Superior temporal gyrus (tissue), 1 donor: ENCODE measurements at regions not wholly inside any gene's neighbourhood (a gene's known extent, or its start where the extent isn't known, plus 50 kb on each side); places are given as distances from the start of the nearest gene placed in this dataset.
"Not testable (repeated sequence)": the region's sequence is repeated elsewhere in the genome, so short reads cannot be mapped to it uniquely, and the experiment has no call there.

ENCODE experiments used
- DNase-seq: peaks from one replicate; pipeline ENCODE4 v3.0.0-alpha.2; 2016; ENCODE audit errors: extremely low spot score

DNA sequence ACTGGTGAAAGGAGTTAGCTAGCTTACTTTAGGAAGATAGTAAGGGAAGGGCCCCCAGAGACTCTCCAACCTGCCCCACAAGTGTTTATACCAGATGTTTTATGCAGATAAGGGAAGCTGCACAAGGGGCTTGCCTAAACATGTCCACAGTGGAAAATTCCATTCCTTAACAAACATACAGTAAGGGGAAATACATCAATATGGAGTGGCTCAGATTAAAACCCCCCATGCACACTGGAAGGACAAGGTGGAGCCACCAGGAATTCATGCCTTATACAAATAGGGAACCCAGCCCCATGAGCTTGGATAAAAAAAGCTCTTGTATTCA, 106.3 kb upstream of the GPBP1 start:
- no peak for DNase-seq

- no peak for DNase-seq
Observed at GRCh38 chr5:57069115-57069835, 104.6 kb upstream of the GPBP1 start.

DNA sequence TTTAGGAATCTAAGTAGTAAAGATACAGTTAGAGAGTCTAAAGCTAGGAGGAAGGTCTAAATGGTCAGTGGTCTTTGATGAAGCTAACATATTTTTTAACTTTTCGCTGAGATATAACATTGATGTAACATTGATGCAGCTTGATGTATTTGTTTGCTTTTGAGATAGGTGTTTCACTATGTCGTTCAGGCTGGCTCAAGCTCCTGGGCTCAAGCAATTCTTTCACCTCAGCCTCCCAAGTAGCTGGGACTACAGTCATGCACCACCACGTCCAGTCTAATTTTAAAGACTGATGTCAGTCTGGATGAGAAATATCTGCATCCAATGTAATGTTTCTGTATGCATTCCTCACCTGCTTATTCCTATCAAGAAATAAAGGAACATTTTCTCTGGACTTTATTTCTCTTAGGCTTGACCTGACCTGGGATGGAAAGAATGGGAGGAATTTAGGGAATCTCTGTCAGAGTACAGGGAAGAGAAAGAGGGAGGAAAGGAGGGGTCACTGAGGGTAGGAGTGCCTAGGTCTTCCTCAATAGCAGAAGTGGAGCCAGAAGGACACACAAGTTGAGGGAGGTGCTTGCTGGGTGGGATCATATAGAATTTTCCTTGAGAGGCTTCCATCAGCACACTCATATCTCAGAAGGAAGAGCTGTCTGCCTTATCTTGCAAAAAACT, 101.5 kb upstream of the GPBP1 start:
- DNase-seq = no peak

- no peak for DNase-seq
Observed at GRCh38 chr5:57082441-57083067, 91.3 kb upstream of the GPBP1 start.

DNA sequence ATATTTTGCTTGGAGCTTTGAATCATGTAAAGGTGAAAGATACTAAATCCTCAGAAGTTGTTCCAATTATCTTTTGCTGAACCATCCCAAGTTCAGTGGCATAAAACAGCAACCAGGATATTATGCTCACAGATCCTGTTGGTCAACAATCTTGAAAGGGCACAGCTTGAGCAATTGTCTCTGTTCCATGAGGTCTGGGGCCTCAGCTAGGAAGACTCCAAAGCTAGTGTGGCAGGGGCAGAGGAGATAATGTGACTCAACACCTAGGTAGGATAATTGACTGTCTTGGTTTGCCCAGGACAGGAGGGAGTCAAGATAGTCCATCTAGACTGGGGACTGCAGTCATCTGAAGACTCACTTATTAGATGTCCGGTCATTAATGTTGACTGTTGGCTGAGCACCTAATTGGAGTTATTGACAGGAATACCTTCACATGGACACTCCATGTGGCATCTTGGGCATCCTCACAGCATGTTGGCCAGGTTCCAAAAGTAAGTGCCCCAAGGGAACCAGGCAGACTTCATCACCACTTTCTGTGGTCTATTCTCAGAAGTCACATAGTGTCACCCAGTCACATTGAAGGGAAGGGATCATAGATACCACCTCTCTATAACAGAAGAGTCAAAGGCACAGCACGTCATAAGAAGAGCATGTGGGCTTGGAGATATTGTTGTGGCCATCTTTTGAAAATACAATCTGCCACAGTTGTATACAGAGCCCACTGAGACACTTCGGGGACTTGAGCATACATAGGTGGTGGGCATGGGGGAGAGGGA, 88.4 kb upstream of the GPBP1 start:
- no peak for DNase-seq

DNA sequence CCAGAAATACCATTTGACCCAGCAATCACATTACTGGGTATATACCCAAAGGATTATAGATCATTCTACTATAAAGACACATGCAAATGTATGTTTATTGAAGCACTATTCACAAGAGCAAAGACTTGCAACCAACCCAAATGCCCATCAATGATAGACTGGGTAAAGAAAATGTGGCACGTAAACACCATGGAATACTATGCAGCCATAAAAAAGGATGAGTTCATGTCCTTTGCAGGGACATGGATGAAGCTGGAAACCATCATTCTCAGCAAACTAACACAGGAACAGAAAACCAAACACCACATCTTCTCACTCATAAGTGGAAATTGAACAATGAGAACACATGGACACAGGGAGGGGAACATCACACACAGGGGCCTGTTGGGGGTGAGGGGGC, 85.9 kb upstream of the GPBP1 start:
- DNase-seq = not testable (repeated sequence)

GRCh38 chr5:57094753-57095683, 78.8 kb upstream of the GPBP1 start:
- DNase-seq = no peak

GRCh38 chr5:57097526-57097925, 76.3 kb upstream of the GPBP1 start:
- DNase-seq = no peak

GRCh38 chr5:57102189-57102904, 71.5 kb upstream of the GPBP1 start:
- no peak for DNase-seq

GRCh38 chr5:57102905-57103255, 71.0 kb upstream of the GPBP1 start:
- DNase-seq = no peak

GRCh38 chr5:57103317-57103907, 70.4 kb upstream of the GPBP1 start:
- no peak for DNase-seq

DNA sequence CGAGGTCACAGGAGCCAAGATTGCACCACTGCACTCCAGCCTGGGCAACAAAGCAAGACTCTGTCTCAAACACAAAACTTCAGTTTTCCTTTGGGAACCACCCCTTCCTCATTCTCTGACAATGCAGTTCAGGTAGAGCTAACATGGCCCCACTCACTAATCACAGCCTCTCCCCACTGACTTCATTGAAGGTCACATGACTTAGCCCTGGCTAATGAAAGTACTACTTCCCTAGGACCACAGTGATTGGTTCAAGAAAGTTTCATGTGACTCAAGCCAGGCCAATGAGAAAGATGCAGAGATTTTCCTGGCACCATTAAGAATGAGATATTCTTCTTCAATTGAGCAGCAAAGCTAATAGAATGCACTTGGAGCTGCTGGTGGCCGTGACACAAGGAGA, 67.2 kb upstream of the GPBP1 start:
- no peak for DNase-seq

GRCh38 chr5:57111993-57112392, 61.9 kb upstream of the GPBP1 start:
- DNase-seq = no peak

GRCh38 chr5:57113481-57113880, 60.4 kb upstream of the GPBP1 start:
- DNase-seq = no peak

GRCh38 chr5:57117596-57117995, 56.3 kb upstream of the GPBP1 start:
- no peak for DNase-seq

DNA sequence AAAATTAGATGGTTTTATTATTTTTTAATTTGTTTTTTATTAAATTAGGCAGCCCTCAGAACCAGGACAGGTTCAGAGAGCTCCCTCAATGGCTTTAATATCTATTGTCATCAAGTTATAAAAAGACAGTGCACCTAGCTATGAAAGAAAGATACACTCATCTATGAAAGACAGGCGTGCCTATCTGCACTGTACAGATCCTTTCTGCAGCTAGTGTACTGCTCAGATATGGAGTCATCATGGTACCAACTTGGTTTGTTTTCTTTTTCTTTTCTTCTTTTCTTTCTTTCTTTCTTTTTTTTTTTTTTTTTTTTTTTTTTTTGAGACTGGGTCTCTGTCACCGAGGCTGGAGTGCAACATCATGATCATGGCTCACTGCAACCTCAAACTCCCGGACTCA, 54.8 kb upstream of the GPBP1 start:
- no peak for DNase-seq

- no peak for DNase-seq
Observed at GRCh38 chr5:57124014-57124413, 49.8 kb upstream of the GPBP1 start.
